Endothelial cell of umbilical vein (primary cell): ENCODE measurements at regions not wholly inside any gene's neighbourhood (a gene's known extent, or its start where the extent isn't known, plus 50 kb on each side); places are given as distances from the start of the nearest gene placed in this dataset.

Source experiments
- BruUV-seq: library from RNA; stranded (reverse); fragments of 400-500 nt; replicated peaks from 2 replicates; lab custom pipeline; 2021; lab: Mats Ljungman, UMichigan
- CTCF ChIA-PET: fragments of 300-600, 350-600 bp; sonication (Branson Sonifier 250); formaldehyde crosslinking; loops from one replicate; lab custom pipeline; 2021; ENCODE audit warnings: antibody characterized with exemption, inconsistent platforms; lab: Charles Lee
- POLR2A ChIA-PET: fragments of 300-600, 350-600 bp; sonication (Branson Sonifier 250); formaldehyde crosslinking; loops from one replicate; lab custom pipeline; 2021; ENCODE audit warnings: antibody characterized with exemption, inconsistent platforms; lab: Charles Lee
- DNase-seq: peaks from one replicate; pipeline ENCODE4 v3.0.0-alpha.2; 2011; ENCODE audit warnings: low read depth, low spot score
- FAIRE-seq: peaks from 2 replicates; lab custom pipeline; 2011; peaks lifted over from hg19 to GRCh38; lab: Jason Lieb, UNC
- H2AFZ ChIP-seq: 2 replicates; pipeline ENCODE4 v1.6.0; 2012; ENCODE audit warnings: low read depth, low read length, control low read depth, inconsistent platforms
- H3K27ac ChIP-seq: 2 replicates; pipeline ENCODE4 v1.5.1; 2011; ENCODE audit warnings: low read depth, mild to moderate bottlenecking, control low read depth, low read length, moderate library complexity; ENCODE audit not compliant: insufficient read depth
- H3K27me3 ChIP-seq, 2 experiments: 2 replicates each; pipeline versions ENCODE4 v1.6.0 to v1.6.1; 2011; ENCODE audit warnings: low read length in 2 of 2, mixed read lengths in 1 of 2; ENCODE audit not compliant: control insufficient read depth in 2 of 2, insufficient read depth in 2 of 2
- H3K36me3 ChIP-seq, 2 experiments: 2 replicates in 1 of 2; 3 replicates in 1 of 2; pipeline ENCODE4 v1.5.1; 2011; ENCODE audit warnings: low read length in 2 of 2, mild to moderate bottlenecking in 1 of 2, moderate library complexity in 1 of 2; ENCODE audit not compliant: control insufficient read depth in 2 of 2, insufficient read depth in 2 of 2; ENCODE audit errors: extremely low read depth in 1 of 2
- H3K4me1 ChIP-seq: 3 replicates; pipeline ENCODE4 v1.5.1; 2011; ENCODE audit warnings: mild to moderate bottlenecking, low read length; ENCODE audit not compliant: control insufficient read depth, insufficient read depth; ENCODE audit errors: extremely low read depth
- H3K4me2 ChIP-seq: 2 replicates; pipeline ENCODE4 v1.6.1; 2011; ENCODE audit warnings: low read length, control low read depth, mixed read lengths; ENCODE audit not compliant: insufficient read depth
- H3K4me3 ChIP-seq, 3 experiments: fragments of 200-600 bp in 1 of 3; sonication (generic), shearing (Covaris generic) in 1 of 3; replicated peaks in 1 of 3; 2 replicates each; pipeline ENCODE4 v1.5.1; 2011 to 2016; ENCODE audit warnings: control low read depth in 3 of 3, low read length in 3 of 3, mild to moderate bottlenecking in 2 of 3, inconsistent platforms in 1 of 3, low read depth in 1 of 3, moderate library complexity in 1 of 3; ENCODE audit not compliant: insufficient read depth in 1 of 3
- H3K79me2 ChIP-seq: 2 replicates; pipeline ENCODE4 v1.6.0; 2012; ENCODE audit warnings: low read length, inconsistent platforms; ENCODE audit not compliant: control insufficient read depth, insufficient read depth
- H3K9ac ChIP-seq: replicated peaks from 2 replicates; pipeline ENCODE3; 2011; ENCODE audit warnings: low read length, control low read depth; ENCODE audit not compliant: insufficient read depth; ENCODE audit errors: extremely low read depth
- H3K9me1 ChIP-seq: replicated peaks from 3 replicates; pipeline ENCODE4 v1.6.0; 2011; ENCODE audit warnings: mild to moderate bottlenecking, low read length; ENCODE audit not compliant: control insufficient read depth, insufficient read depth; ENCODE audit errors: extremely low read depth
- H3K9me3 ChIP-seq: replicated peaks from 2 replicates; pipeline ENCODE4 v1.5.1; 2012; ENCODE audit warnings: low read length, inconsistent platforms; ENCODE audit not compliant: control insufficient read depth, insufficient read depth
- H4K20me1 ChIP-seq: replicated peaks from 2 replicates; pipeline ENCODE3; 2011; ENCODE audit warnings: mild to moderate bottlenecking, low read length; ENCODE audit not compliant: control insufficient read depth, insufficient read depth; ENCODE audit errors: extremely low read depth
- EZH2 ChIP-seq: IDR thresholded peaks from 2 replicates; pipeline ENCODE4 v1.6.1; 2012; ENCODE audit warnings: borderline replicate concordance, low read depth, mild to moderate bottlenecking, moderate library complexity, low read length, inconsistent platforms; ENCODE audit not compliant: severe bottlenecking
- FOS ChIP-seq: IDR thresholded peaks from 2 replicates; pipeline ENCODE4 v1.6.1; 2011; ENCODE audit warnings: mild to moderate bottlenecking, low read length, moderate library complexity, borderline replicate concordance; ENCODE audit not compliant: insufficient read depth
- GATA2 ChIP-seq: IDR thresholded peaks from 2 replicates; pipeline ENCODE4 v1.7.0; 2011; ENCODE audit warnings: low read depth, mild to moderate bottlenecking, moderate library complexity, mixed read lengths, low read length; ENCODE audit not compliant: insufficient read length, insufficient read depth
- JUN ChIP-seq: IDR thresholded peaks from 2 replicates; pipeline ENCODE4 v1.6.1; 2011; ENCODE audit warnings: borderline replicate concordance, low read depth; ENCODE audit not compliant: insufficient read length, insufficient read depth
- POLR2A ChIP-seq: IDR thresholded peaks from 2 replicates; pipeline ENCODE4 v1.6.1; 2012; ENCODE audit warnings: low read depth, mild to moderate bottlenecking, control low read depth, low read length
- POLR2AphosphoS5 ChIP-seq: IDR thresholded peaks from 2 replicates; pipeline ENCODE4 v1.6.1; 2012; ENCODE audit warnings: low read depth, mild to moderate bottlenecking, control low read depth, low read length, moderate library complexity; ENCODE audit not compliant: insufficient read depth
- dilution Hi-C: fragments of 300-500 bp; cut with MboI; formaldehyde crosslinking; loops from one replicate; pipeline ENCODE4 v1.15.0; 2019; ENCODE audit warnings: low sequenced_read_pairs; ENCODE audit not compliant: extremely low pct_ligation_motif_present
- intact Hi-C: fragments of 100-400 bp; cut with micrococcal nuclease; formaldehyde crosslinking; loops from one replicate; pipeline ENCODE4 v1.10.0; 2022
- TF ChIP-seq, protein P1 (sequence below), 2 donors: IDR thresholded peaks; 1 replicate in 1 of 2; 2 replicates in 1 of 2; pipeline ENCODE4 v1.5.1; 2011; ENCODE audit warnings: low read length in 2 of 2, mild to moderate bottlenecking in 2 of 2, moderate library complexity in 2 of 2, control low read depth in 1 of 2, inconsistent platforms in 1 of 2, low read depth in 1 of 2; ENCODE audit not compliant: insufficient read depth in 1 of 2; ENCODE audit errors: extremely low read depth in 1 of 2
- TF ChIP-seq, protein P2 (sequence below): IDR thresholded peaks from 2 replicates; pipeline ENCODE4 v1.6.1; 2011; ENCODE audit not compliant: insufficient read depth, insufficient read length

DNA sequence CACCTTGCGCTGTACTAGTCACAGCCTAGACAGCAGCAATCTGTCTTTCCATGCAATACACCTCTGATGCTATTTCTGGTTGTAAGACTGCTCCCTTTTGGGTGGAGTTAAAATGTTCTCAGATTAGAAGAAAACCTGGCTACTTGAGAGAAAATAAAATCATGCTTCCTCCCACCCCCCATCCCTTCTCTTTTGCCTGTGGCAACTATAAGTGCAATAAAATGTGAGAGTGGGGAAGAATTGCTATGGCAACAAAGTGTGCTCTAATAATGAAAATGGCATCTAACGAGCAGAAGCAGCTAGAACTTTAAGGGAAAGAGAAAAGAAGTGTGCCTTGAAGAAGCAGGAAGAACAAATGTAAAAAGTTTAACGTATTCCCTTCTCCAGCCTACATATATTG is 464.2 kb upstream of the FSHR start:
- ChIA-PET CTCF (no interaction called here), POLR2A (no interaction called here)
- intact Hi-C loops: no loop called here
- dilution Hi-C loops: no loop called here
- TF ChIP-seq, protein P1, sequence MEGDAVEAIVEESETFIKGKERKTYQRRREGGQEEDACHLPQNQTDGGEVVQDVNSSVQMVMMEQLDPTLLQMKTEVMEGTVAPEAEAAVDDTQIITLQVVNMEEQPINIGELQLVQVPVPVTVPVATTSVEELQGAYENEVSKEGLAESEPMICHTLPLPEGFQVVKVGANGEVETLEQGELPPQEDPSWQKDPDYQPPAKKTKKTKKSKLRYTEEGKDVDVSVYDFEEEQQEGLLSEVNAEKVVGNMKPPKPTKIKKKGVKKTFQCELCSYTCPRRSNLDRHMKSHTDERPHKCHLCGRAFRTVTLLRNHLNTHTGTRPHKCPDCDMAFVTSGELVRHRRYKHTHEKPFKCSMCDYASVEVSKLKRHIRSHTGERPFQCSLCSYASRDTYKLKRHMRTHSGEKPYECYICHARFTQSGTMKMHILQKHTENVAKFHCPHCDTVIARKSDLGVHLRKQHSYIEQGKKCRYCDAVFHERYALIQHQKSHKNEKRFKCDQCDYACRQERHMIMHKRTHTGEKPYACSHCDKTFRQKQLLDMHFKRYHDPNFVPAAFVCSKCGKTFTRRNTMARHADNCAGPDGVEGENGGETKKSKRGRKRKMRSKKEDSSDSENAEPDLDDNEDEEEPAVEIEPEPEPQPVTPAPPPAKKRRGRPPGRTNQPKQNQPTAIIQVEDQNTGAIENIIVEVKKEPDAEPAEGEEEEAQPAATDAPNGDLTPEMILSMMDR (IDR thresholded peaks at IDR 0.05; ENCODE audit: extremely low read depth in 1 of 2, insufficient read depth in 1 of 2, low read depth in 1 of 2, low read length in 2 of 2): no peak
- TF ChIP-seq POLR2AphosphoS5 (no peak), JUN (no peak), FOS (no peak)
- TF ChIP-seq, protein P2, sequence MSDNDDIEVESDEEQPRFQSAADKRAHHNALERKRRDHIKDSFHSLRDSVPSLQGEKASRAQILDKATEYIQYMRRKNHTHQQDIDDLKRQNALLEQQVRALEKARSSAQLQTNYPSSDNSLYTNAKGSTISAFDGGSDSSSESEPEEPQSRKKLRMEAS: no peak
- DNase-seq: no peak
- no peak overlapping the region for H3K9ac ChIP-seq
- H2AFZ ChIP-seq: no peak overlapping the region
- H3K4me1 ChIP-seq: no peaks in the 10 kb centered on the region
- no peaks in the 10 kb centered on the region for H3K9me1 ChIP-seq
- no peak overlapping the region for H3K4me2 ChIP-seq
- no peaks in the 10 kb centered on the region for H3K79me2 ChIP-seq
- no peaks in the 10 kb centered on the region for H3K9me3 ChIP-seq
- H3K27me3 ChIP-seq: no peaks in the 10 kb centered on the region
- no peaks in the 10 kb centered on the region for H3K36me3 ChIP-seq
- no peak overlapping the region for H3K27ac ChIP-seq
- FAIRE-seq: no peak
- no TSS peak for BruUV-seq
- H3K4me3 ChIP-seq: no peak overlapping the region
- H4K20me1 ChIP-seq: no peaks in the 10 kb centered on the region

DNA sequence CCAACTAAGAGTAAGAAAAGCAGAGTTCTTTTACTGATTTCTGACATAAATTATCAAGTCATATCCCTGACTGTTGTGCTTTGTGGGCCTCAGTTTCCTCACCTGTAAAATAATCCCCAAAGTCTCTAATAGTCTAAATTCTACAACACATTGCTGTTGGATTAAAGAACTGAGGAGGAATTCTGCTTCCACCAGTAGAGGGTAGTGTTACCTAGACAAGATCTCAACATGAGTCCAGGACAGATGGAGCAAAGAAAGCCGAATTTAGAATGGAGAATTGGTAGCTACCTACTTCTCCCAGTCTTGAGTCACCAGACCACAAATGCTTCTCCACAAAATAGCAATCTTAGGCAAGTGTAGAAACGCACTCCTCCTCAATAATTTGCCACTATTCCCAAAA is 462.5 kb upstream of the FSHR start:
- Histone ChIP-seq H3K36me3 (no peaks in the 10 kb centered on the region), H3K4me1 (no peaks in the 10 kb centered on the region), H3K79me2 (no peaks in the 10 kb centered on the region), H3K27ac (no peak overlapping the region), H3K9me3 (no peaks in the 10 kb centered on the region), H3K9ac (no peak overlapping the region), H2AFZ (no peak overlapping the region), H3K4me3 (no peak overlapping the region), H3K27me3 (no peaks in the 10 kb centered on the region), H3K4me2 (no peak overlapping the region), H3K9me1 (no peaks in the 10 kb centered on the region), H4K20me1 (no peaks in the 10 kb centered on the region)
- no peak for FAIRE-seq
- ChIA-PET POLR2A (no interaction called here), CTCF (no interaction called here)
- dilution Hi-C loops (no loop called here), intact Hi-C loops (loop anchor here (1.0 kb wide), 1 partner anchor 786 kb away; no protein-coding TSS in a partner anchor)
- BruUV-seq: no TSS peak
- no peak for DNase-seq
- TF ChIP-seq EZH2 (no peak), GATA2 (no peak), POLR2A (no peak)
- TF ChIP-seq, protein P1 (IDR thresholded peaks at IDR 0.05; ENCODE audit: extremely low read depth in 1 of 2, insufficient read depth in 1 of 2, low read depth in 1 of 2, low read length in 2 of 2): no peak
